ENCODE measurements at regions not wholly inside any gene's neighbourhood (a gene's known extent, or its start where the extent isn't known, plus 50 kb on each side); places are given as distances from the start of the nearest gene placed in this dataset.

DNA sequence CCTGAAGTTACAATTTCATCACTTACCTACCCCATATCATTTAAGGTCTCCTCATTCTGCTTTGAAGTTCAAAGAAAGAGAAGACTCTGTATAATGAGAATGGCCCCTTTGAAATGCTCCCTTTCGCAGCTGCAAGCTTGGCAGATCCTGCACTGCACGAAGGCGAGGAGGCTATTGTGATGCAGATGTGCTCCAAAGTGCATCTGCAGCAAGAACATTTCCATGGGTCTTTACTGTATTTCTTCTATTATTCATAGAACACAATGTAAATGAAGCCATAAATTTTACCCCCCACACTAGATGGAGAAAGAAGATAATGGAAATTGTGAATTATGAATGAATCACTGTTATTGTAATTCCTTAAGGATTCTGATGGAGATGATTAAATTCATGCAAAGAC lies 178.7 kb downstream of the CHD9NB start:
- DNase-seq, result no peak

GRCh38 chr16:52872731-52873130 lies 180.0 kb downstream of the CHD9NB start:
- DNase-seq, result no peak

- no peak for DNase-seq
Measured at GRCh38 chr16:52871481-52871880, 181.2 kb downstream of the CHD9NB start.

- DNase-seq, result no peak
Measured at GRCh38 chr16:52869243-52869642, 183.5 kb downstream of the CHD9NB start.

DNA sequence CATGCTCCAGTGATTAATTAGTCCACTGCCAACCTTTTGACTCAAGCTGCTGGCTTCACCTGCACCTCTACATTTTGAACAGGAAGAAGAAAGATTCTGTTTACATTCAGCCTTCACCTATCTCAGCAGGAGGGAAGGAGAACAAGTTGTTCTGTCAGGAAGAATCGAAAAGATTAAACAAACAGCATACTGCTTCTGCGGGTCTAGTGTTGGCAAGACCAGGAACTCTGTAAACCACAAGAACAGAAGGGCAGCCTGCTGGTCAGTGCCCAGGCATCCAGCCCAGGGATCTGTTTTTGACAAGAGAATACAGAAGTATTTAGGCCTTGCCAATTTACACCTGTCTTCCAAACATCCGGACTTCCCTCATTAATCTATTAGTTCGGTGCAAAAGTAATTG lies 189.7 kb downstream of the CHD9NB start:
- DNase-seq, result no peak

DNA sequence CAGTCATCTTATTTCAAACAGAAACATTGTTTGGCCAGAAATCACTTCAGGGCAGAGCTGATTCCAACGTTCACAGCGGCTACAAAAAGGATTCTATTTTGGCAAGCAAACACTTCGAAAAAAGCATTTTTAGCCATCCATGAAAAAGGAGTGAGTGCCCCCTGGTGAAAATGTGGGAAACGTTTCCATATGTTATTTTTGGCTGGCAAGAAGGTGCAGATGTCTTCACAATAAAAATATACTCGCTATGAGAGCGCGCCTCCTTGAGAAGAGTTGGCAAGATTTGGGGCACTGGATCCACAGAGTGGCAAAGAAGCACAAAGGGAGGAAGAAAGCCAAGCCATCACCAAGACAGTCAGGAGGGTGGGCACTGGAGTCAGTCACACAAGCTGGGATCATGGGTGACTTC lies 191.1 kb downstream of the CHD9NB start:
- peak; percentile 2 for DNase-seq

DNA sequence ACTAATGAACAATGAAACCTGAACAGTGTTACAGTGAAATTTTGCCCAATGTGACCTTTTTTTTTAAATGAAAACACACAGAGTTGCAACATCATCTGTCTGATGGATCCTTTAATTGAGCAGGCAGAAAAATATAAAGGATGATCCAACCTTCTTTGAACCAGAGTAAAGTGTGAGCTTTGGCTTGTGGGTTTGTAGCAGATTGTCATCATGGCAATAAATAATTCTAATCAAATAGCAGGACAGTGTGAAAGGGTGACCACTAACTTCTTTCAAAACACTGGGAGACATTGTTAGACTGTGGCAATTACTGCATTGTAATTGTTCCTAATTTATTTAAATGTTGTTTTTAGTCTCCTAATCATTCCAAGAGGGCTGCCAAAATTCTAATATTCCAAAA lies 197.2 kb downstream of the CHD9NB start:
- DNase-seq, result no peak

DNA sequence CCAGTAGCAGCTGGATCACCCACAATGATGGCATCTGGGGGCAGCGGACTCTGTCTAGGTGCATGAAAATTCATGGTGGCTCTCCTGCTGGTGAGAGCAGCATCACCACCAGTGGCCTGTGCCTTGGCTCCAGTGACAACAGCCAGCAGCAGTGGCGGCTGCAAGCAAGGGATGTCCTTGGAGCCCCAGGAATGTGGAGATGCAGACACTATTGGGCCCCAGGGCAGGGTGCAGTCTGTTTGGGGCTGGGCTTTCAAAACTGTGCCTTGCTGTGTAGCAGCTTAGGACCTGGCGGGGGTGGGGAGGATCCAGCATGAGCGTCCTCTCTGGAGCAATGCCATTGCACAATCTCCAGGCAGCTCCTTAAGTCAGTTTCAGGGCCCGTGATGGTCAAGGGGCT lies 199.7 kb downstream of the CHD9NB start:
- DNase-seq, result no peak

DNA sequence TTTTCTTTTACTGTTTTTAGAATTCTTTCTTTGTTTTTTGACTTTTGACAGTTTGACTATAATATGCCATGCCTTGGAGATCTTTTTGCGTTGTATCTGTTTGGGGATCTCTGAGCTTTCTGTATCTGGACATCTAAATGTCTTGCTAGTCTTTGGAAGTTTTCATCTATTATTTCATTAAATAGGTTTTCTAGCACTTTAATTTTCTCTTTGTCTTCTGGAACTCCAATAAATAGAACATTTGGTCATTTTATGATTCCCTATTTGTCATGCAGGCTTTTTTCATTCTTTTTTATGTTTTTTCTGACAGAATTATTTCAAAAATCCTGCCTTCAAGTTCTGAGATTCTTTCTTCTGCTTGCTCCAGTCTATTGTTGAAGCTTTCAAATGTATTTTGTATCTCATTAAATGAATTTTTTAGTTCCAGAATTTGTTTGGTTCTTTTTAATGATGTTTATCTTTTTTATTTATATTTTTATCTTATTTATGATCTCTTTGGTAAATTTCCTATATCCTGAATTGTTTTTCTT lies 201.4 kb downstream of the CHD9NB start:
- DNase-seq, result no peak

DNA sequence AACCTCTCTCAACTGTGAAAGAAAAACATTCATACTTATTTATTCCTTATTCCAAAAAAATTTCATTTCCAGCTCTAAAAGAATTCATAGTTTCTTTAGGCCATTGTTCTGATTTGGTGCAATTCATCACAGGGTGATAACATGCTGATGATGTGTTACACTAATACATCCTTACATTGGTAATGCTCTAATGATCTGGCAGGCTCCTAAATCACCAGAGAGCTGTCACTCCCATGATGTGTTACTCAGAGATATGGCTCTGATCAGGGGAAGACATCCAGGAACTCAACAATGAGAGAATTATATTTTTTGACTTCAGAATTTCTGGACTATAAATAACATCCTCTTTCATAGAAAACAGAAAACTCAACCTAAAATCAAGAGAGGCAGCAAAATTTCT lies 209.3 kb downstream of the CHD9NB start:
- DNase-seq, result no peak

DNA sequence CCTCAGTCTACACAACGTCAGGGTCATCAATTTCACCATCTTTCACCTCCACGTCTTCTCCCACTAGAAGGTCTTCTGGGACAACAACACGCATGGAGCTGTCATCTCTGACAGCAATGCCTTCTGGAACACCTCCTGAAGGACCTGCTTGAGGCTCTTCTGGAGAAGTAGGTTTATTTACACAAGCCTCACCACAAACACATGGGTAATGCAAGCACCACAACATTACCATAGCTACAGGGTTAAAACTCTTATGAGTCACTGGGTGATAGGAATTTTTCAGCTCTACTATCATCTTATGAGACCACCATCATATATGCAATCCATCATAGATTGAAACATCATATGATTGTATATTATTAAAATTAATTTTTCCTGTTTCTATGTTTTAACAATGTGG lies 215.4 kb downstream of the CHD9NB start:
- DNase-seq, result no peak

DNA sequence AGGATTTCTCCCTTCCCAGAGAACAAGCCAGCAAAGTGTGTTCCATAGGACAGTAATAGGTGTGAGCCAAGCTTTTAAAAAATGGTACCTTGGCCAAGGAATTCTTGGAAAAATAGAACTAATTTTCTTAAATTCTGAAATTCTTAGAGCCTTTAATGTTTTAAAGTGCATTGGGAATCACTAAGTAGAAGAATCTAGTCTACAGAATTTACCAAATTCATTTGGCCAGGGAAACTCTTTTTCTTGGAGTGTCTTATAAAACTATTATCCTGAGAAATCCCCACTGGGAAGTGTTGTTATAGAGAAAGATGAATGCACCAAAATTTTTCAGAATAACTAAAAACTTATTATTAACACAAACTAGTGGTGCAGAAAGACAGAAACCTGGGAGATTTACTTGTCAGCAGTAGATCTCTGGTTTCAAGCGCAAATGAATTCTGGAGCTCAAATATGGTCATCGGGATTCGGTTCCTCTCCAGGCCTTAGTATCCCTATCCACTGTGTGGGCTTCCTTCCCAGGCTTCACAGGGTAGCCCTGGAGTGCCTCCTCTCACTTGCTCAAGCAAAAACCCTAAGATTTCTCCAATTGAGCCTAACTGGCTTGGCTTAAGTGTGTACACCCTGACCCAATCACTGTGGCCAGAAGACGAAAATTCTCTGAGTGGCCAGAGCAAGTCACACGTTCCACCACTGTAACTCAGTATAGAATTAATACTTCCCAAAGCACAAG lies 217.8 kb downstream of the CHD9NB start:
- DNase-seq, result no peak

DNA sequence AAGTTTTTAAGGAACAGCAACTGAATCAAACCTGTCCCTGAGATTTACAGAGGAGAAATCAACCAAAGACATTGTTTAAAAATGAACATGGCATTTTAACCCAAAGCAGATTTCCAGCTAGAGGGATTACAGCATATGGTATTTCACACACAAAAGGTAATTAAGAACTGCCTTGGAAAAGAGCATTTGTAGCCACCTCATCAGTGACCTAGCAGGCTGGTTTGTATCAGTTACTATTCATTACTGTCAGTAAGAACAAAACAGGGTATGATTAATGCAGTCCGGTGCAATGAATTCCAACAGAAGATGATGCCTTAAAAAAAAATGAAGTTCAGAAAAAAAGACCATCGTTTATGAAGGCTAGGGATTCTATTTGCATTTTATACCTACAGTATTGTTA lies 219.9 kb downstream of the CHD9NB start:
- no peak for DNase-seq

DNA sequence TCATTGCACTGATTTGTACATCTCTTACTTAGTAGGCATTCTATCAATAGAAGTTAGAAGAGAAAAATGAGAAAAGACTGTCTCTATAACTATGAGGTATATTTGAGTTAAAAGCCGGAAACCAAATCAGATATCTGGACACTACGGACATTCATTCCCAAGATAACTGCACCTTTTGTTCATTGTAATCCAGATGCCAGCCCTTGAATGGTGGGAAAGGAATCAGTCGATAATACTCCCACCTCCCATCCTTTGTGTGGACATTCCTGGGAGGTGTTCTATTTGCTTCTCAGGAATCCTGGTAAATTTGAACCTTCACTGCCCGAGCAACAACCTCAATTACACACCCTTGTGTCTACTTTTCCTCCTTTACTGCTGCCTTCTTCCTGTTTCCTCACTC lies 225.2 kb downstream of the CHD9NB start:
- no peak for DNase-seq

DNA sequence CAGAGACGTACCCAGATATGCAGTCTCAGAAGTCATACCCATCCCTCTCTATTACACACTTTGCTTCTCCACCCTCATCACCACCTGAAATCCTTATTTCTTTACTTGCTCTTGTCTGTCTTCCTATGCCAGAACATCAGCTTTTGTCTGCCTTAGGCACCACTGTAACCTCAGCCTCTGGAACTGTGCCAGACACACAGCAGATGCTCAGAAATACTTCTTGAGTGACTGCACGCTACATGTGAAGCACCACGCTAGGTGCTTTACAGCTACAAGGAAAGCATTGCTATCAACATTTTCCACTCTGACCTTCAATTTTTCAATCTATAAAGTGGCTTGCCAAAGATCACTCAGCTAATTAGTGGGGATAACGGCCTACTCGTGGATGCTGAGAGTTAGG lies 226.8 kb downstream of the CHD9NB start:
- DNase-seq, result no peak

DNA sequence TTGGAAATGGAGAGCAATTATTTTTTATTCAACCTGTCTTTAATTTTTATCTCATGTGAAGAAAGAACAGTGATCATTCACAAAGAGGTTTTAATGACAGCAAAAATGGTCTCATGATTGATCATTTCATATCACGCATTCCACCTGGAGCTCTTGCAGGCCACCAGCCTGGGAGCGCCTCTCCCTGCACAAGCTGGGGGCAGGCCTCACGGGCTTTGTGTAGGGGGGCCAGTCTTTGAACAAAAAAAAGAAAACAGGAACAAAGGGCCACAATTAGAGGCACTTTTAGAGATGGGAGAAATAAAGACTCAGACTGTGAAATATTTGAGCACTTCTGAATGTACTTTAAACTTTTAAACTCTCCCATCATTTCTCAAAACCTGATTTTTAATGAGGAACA lies 232.9 kb downstream of the CHD9NB start:
- no peak for DNase-seq

DNA sequence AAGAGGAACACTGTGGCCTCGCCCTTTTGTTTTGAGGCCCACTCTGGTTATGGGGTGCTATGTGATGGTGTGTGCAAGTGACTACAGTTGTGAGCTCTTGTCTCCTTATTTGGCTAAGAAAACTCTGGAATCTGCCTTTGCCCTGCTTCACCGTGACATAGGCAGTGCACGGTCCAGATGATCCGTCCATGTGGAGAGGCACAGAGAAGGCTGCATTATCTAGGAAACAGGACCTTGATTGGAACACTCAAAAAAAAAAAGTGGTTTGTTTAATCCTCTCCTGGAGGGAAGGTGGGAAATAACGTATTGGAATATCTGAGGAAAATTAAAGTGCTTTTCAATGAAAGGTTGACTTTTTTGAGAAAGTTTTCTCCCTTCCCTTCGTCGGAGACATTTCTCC lies 233.3 kb downstream of the CHD9NB start:
- DNase-seq, result no peak

DNA sequence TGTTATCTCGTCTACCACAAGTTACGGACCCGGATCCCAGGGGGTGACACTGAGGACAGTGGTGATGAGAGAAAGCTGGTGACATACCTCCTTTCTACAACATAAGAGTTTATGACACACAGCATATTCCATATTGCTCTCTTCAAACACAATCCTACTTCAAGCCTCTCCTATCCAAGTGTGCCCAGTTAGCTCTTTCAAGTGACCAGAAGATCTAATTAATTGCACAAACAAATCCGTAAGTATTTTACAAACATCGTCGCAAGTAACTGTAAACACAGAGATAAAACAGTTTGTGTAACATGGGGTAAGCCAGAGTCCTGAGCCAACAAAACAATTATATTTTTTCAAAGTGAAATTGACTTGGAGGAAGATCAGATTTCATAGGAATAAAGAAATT lies 235.0 kb downstream of the CHD9NB start:
- no peak for DNase-seq

DNA sequence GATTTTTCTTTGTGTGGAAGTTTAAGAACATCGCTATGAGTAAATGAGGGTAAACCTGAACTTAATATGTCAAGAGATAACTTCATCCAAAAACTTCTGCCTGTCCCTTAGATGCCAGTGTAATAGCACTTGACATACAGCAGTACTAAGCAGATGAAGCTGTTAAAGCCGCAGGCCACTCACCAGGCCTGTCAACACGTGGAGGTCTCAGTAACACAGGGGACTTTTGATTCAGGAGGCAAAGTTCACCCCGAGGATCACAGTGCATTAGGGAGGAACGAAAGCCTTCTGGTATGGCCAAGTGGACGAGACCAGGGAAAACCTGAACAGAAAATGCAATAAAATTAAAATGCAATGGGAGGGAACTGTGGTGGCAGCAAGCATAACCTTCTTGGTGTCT lies 235.7 kb downstream of the CHD9NB start:
- DNase-seq, result no peak

DNA sequence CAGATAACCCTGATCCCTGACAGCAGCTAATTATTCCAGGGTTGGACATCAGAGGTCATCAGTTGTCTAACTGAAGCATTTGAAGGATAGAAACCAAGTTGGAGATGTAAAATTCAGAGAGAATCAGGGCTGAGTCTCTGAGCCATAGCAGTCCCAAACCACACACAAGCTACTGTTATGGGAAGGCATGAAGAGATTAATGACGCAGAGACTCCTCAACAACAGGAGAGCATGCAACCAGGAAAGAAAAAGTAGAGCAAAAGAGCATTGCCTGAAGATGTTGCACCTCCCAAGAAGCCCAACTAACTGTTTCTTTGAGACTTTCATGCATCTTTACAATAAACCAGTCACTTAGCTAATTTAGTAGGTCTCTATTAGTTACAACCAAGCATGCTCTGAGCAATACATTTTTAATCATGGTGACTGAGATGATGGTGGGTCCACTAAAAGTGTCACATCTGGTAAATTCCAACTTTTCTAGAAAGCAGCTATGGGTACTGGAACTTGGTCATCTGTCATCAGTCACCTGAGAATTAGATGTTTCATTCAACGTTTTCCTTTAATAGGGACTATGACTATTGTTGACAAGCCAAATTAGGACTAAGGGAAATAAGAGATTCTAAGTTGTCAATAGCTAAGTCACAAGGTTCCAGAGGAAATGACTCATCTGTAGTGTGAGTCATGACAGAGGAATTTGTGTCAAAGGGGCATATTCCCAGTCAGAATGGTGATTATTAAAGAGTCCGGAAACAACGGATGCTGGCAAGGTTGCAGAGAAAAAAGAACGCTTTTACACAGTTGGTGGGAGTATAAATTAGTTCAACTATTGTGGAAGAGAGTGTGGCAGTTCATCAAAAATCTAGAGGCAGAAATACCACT lies 239.8 kb downstream of the CHD9NB start:
- no peak for DNase-seq

DNA sequence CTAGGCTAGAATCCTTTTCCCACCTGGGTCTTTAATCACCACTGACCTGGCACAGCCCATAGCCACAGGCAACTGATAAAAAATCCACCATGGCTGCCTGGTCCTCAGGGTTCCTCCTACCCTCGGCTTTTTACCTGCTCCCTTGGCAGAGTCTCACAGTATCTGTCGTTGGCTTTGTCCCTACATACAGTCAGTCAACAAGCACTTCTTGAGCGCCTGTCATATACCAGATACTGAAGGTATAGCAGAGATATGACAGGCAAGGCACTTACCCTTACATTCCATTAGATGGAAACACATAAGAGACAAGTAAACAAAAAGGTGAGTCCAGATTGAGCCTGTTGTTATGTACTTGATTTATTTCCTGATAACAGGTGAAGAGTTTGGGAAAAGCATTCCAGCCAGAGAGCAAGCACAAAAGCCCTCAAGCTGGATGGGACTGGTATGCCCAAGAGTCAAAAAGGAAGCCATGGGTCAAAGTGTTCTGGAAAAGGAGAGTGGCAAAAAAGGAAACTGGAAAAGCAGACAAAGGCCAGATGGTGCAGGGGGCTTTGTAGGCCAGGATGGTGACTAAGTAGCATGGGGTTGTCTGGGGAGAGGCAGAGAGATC lies 247.0 kb downstream of the CHD9NB start:
- DNase-seq, result no peak

DNA sequence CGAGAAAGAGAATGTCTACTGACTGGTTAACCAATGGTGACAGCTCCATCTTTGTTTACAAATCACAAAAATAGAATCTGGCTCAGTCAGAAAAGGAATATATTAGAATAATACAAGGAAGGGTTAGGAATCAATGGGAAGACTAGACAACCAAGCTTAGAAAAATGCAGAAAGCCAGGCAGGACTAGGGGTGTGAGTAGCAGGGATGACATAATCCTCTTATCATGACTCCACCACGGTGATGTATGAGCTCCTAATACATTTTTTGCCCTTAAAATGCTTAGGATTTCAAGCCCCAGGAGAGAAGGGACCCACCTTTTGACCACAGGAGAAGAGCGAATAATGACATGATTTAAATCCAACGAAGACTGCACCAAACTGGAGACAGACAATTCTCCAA lies 252.3 kb downstream of the CHD9NB start:
- no peak for DNase-seq

DNA sequence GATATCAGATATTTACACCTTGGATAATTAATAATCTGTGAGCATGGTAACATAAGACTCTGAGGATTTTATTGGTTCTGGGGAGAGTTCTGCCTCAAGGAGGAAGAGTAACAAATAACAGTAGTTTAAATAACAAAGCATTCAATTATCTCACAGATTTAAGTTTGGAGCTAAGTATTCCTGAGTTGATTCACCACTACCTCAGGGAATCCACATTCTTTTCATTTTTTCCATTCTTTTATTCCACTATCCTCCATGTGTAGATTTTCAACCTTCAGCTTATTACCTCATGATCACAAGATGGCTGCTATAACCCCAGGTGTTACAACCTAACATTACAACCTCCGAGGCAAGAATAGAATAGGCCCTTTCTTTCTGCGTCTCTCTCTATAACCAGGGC lies 252.2 kb upstream of the TOX3 start:
- no peak for DNase-seq

Measured in occipital lobe (tissue), 1 donor.